DLD1 (cell line): ENCODE measurements at regions not wholly inside any gene's neighbourhood (a gene's known extent, or its start where the extent isn't known, plus 50 kb on each side); places are given as distances from the start of the nearest gene placed in this dataset.

Experiments used
- in situ Hi-C: cut with HindIII; loops from 2 replicates; pipeline ENCODE4 v1.10.0; 2017; ENCODE audit warnings: low sequenced_read_pairs

GRCh38 chr12:125353871-125354270 lies 288.6 kb downstream of the AACS start:
- in situ Hi-C loops = no loop called here

GRCh38 chr12:125355614-125356013 lies 290.4 kb downstream of the AACS start:
- in situ Hi-C loops = no loop called here

GRCh38 chr12:125356111-125356510 lies 290.9 kb downstream of the AACS start:
- in situ Hi-C loops = no loop called here

- in situ Hi-C loops = no loop called here
Observed at GRCh38 chr12:125357561-125357960, 292.3 kb downstream of the AACS start.

- in situ Hi-C loops = no loop called here
Observed at GRCh38 chr12:125360540-125360939, 295.3 kb downstream of the AACS start.

GRCh38 chr12:125371033-125371432 lies 305.8 kb downstream of the AACS start:
- in situ Hi-C loops = no loop called here

GRCh38 chr12:125372085-125372484 lies 306.9 kb downstream of the AACS start:
- in situ Hi-C loops = no loop called here

GRCh38 chr12:125373375-125373774 lies 308.1 kb downstream of the AACS start:
- in situ Hi-C loops = no loop called here

- in situ Hi-C loops = no loop called here
Observed at GRCh38 chr12:125376422-125376821, 311.2 kb downstream of the AACS start.

GRCh38 chr12:125377093-125377492 lies 311.9 kb downstream of the AACS start:
- in situ Hi-C loops = no loop called here

- in situ Hi-C loops = no loop called here
Observed at GRCh38 chr12:125381373-125381772, 316.1 kb downstream of the AACS start.

- in situ Hi-C loops = no loop called here
Observed at GRCh38 chr12:125382926-125383325, 317.7 kb downstream of the AACS start.

- in situ Hi-C loops = no loop called here
Observed at GRCh38 chr12:125386652-125387051, 321.4 kb downstream of the AACS start.

GRCh38 chr12:125387206-125387605 lies 322.0 kb downstream of the AACS start:
- in situ Hi-C loops = no loop called here

- in situ Hi-C loops = no loop called here
Observed at GRCh38 chr12:125389061-125389697, 323.9 kb downstream of the AACS start.

GRCh38 chr12:125393569-125393968 lies 328.3 kb downstream of the AACS start:
- in situ Hi-C loops = no loop called here

GRCh38 chr12:125395583-125396215 lies 330.5 kb downstream of the AACS start:
- in situ Hi-C loops = no loop called here

- in situ Hi-C loops = no loop called here
Observed at GRCh38 chr12:125399489-125399888, 334.3 kb downstream of the AACS start.

- in situ Hi-C loops = no loop called here
Observed at GRCh38 chr12:125402874-125403789, 337.9 kb downstream of the AACS start.

- in situ Hi-C loops = no loop called here
Observed at GRCh38 chr12:125403843-125404242, 338.6 kb downstream of the AACS start.

- in situ Hi-C loops = no loop called here
Observed at GRCh38 chr12:125406131-125406530, 340.9 kb downstream of the AACS start.

GRCh38 chr12:125408718-125409117 lies 343.5 kb downstream of the AACS start:
- in situ Hi-C loops = no loop called here
